GM18520 (cell line): ENCODE measurements at regions not wholly inside any gene's neighbourhood (a gene's known extent, or its start where the extent isn't known, plus 50 kb on each side); places are given as distances from the start of the nearest gene placed in this dataset.

ENCODE experiments used
- ATAC-seq: cut with Tn5 transposase; IDR thresholded peaks from one replicate; pipeline ENCODE4 v1.9.1; 2021; ENCODE audit not compliant: unreplicated experiment

GRCh38 chr11:81472646-81473045 is 1261.0 kb downstream of the FAM181B start:
- no peak for ATAC-seq

GRCh38 chr11:81470446-81470845 is 1263.2 kb downstream of the FAM181B start:
- ATAC-seq: no peak

- no peak for ATAC-seq
These were observed 1273.8 kb downstream of the FAM181B start for GRCh38 chr11:81459766-81460306.

GRCh38 chr11:81449588-81450156 is 1284.0 kb downstream of the FAM181B start:
- no peak for ATAC-seq

GRCh38 chr11:81444297-81444696 is 1289.4 kb downstream of the FAM181B start:
- ATAC-seq: no peak

- no peak for ATAC-seq
These were observed 1301.3 kb downstream of the FAM181B start for GRCh38 chr11:81432333-81432732.

GRCh38 chr11:81424822-81425221 is 1308.8 kb downstream of the FAM181B start:
- no peak for ATAC-seq

- no peak for ATAC-seq
These were observed 1311.3 kb downstream of the FAM181B start for GRCh38 chr11:81422402-81422801.

- ATAC-seq: no peak
These were observed 1312.3 kb downstream of the FAM181B start for GRCh38 chr11:81421251-81421860.

- no peak for ATAC-seq
These were observed 1312.9 kb downstream of the FAM181B start for GRCh38 chr11:81420668-81421250.

- no peak for ATAC-seq
These were observed 1336.3 kb downstream of the FAM181B start for GRCh38 chr11:81397316-81397715.

GRCh38 chr11:81394311-81394710 is 1339.4 kb downstream of the FAM181B start:
- no peak for ATAC-seq

GRCh38 chr11:81388326-81388725 is 1345.3 kb downstream of the FAM181B start:
- no peak for ATAC-seq

GRCh38 chr11:81380395-81380794 is 1353.3 kb downstream of the FAM181B start:
- no peak for ATAC-seq

- no peak for ATAC-seq
These were observed 1356.2 kb downstream of the FAM181B start for GRCh38 chr11:81377418-81377817.

- ATAC-seq: no peak
These were observed 1359.7 kb downstream of the FAM181B start for GRCh38 chr11:81373986-81374385.

GRCh38 chr11:81368192-81368591 is 1365.5 kb downstream of the FAM181B start:
- ATAC-seq: no peak

- no peak for ATAC-seq
These were observed 1368.2 kb downstream of the FAM181B start for GRCh38 chr11:81365496-81365895.

GRCh38 chr11:81359476-81359875 is 1374.2 kb downstream of the FAM181B start:
- ATAC-seq: no peak

GRCh38 chr11:81345609-81346008 is 1388.1 kb downstream of the FAM181B start:
- no peak for ATAC-seq

- ATAC-seq: no peak
These were observed 1390.7 kb downstream of the FAM181B start for GRCh38 chr11:81342966-81343365.

- no peak for ATAC-seq
These were observed 1393.4 kb downstream of the FAM181B start for GRCh38 chr11:81340225-81340624.
